HG03095 (cell line): ENCODE measurements at regions not wholly inside any gene's neighbourhood (a gene's known extent, or its start where the extent isn't known, plus 50 kb on each side); places are given as distances from the start of the nearest gene placed in this dataset.
"Not testable (repeated sequence)": the region's sequence is repeated elsewhere in the genome, so short reads cannot be mapped to it uniquely, and the experiment has no call there.

Source experiments
- ATAC-seq: cut with Tn5 transposase; IDR thresholded peaks from one replicate; pipeline ENCODE4 v1.9.1; 2021; ENCODE audit warnings: moderate library complexity; ENCODE audit not compliant: unreplicated experiment

- ATAC-seq, result no peak
Observed at GRCh38 chr2:139737659-139738058, 957.5 kb upstream of the NXPH2 start.

GRCh38 chr2:139730197-139730596 is 950.0 kb upstream of the NXPH2 start:
- no peak for ATAC-seq

DNA sequence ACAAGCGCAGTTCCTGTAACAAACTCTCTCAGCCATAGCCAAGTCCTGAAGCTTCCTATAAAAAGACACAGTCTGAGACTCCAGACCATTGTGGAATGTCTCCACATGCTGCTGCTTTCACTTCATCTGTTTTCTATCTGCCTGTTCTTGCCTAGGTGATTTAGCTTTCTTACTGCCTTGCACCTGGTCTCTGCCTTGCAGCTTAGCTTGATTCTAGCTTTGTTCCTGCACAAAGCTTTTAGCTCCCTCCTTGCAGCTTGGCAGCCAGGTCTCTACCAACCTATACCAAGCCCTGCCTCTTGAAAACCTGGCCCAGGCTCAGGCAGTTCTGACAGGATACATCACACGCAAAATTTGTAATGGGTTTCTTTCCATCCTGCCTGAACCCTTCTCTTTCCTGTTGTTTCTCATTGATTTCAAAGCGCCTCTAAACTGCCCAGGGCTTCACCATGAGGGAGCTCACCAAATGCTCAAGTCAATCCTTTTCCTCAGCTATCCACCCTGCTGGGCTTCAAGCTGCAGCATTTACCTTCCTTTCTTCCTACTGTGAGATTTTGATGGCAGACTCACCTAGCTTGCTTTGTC is 941.3 kb upstream of the NXPH2 start:
- no peak for ATAC-seq

- no peak for ATAC-seq
Observed at GRCh38 chr2:139720056-139720455, 939.9 kb upstream of the NXPH2 start.

- no peak for ATAC-seq
Observed at GRCh38 chr2:139704606-139705005, 924.4 kb upstream of the NXPH2 start.

GRCh38 chr2:139694327-139694726 is 914.1 kb upstream of the NXPH2 start:
- ATAC-seq, result no peak

DNA sequence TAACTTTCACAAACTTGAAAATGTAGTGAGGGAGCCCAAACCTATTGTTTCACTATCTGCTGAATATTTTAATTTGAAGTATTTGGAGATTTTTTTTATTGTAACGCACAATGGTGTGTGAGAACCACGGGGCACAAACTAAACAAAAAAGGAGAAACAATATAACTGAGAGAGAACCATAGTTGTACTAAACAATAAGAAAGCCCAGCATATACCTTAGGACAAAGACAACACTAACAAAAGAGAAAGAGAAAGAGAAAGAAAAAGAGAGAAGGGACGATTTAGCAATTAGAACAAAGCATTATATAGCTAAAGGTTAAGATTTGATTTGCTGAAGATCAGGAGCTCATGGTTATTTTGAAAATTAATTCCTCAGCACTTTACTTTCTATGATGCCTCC is 906.0 kb upstream of the NXPH2 start:
- no peak for ATAC-seq

DNA sequence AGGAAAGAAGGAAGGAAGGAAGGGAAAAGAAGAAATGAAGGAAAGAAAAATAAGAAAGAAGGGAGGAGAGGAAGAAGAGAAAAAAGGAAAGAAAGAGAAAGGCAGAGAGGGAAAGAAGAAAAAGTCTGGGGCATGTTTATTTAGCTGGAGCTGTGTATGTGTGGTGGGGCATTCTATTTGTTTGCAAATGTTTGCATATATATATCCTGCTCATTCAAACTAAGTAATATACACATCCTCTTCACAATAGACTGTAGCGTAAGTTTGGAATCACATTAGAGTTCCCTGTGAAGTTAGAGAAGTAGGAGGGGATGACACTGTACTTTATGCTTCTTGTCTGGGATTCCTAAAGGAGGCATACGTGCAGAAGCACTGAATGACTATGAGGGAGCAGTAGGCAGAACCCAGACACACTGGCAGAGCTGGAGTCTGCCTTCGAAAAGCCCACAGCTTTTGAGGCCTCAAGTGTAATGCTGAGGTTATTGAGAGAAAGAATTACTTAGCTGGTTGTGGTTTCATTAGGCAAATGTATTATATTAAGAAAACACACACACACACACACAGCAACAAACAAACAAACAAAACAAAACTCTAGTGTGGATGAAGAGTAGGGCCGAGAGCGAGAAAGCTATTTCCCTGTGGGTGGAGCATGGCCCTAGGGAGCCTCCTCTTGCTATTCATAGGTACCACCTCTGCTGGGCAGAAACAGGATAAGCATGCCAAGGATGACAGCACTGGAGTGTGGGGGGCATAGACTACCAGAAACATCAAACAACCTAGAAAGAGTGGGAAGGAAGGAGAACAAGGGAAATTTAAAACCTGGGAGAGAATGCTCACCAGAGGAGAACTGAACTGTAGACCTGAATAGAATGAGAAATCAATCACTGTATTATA is 905.1 kb upstream of the NXPH2 start:
- no peak for ATAC-seq

GRCh38 chr2:139684286-139684860 is 904.2 kb upstream of the NXPH2 start:
- ATAC-seq, result no peak

- no peak for ATAC-seq
Observed at GRCh38 chr2:139674577-139674976, 894.4 kb upstream of the NXPH2 start.

- ATAC-seq, result not testable (repeated sequence)
Observed at GRCh38 chr2:139673447-139673846, 893.3 kb upstream of the NXPH2 start.

GRCh38 chr2:139669675-139670074 is 889.5 kb upstream of the NXPH2 start:
- no peak for ATAC-seq

DNA sequence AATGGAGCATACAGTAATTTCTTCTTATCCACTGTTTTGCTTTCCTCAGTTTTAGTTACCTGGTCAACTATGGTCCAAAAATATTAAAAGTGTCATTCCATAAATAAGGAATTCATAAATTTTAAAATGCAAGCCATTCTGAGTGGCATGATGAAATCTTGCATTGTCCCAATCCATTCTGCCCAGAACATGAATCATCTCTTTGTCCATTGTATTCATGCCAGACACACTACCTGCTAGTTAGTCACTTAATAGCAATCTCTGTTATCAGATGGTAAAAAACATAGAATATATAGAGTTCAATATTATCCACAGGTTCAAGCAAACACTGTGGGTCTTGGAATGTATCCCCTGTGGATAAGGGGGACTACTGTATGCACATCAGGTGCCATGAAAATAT is 872.2 kb upstream of the NXPH2 start:
- no peak for ATAC-seq

DNA sequence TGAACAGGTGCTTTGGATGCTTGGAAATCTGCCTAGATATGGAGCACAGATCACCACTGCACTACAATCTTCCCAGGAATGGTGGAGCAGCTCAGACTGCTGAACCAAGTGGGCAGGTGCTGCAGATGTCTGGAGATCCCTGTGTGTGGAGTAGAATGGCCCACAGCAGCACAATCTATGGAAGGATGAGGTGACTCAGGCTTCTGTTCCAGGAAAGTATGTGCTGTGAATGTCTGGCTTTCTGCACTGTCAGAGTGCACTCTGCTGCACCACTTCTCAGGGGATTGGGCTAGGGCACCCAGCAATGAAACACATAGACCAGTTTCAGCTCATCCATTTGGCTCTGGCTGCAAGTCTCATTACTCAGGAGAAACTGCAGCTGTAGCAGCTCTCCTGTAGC is 865.4 kb upstream of the NXPH2 start:
- ATAC-seq, result no peak

- no peak for ATAC-seq
Observed at GRCh38 chr2:139643139-139643538, 862.9 kb upstream of the NXPH2 start.

GRCh38 chr2:139631966-139632365 is 851.8 kb upstream of the NXPH2 start:
- ATAC-seq, result no peak

DNA sequence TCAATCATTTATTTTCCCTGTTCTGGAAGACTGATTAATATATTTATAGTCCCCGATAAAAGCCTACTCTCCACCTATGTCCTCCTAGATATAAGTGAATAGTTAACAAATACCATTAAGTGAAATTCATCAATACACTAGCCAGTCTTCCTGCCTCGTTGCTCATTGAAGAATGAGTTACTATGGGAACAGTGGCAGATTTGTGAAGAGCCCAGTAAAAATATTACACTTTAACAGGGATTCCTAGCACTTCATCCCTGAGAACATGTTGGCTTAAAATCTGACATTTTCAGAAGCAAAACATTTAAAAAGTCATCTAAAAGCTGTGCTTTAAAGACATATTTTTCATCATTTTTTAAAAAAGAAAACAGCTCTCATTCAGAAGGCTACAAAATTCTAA is 848.7 kb upstream of the NXPH2 start:
- no peak for ATAC-seq

DNA sequence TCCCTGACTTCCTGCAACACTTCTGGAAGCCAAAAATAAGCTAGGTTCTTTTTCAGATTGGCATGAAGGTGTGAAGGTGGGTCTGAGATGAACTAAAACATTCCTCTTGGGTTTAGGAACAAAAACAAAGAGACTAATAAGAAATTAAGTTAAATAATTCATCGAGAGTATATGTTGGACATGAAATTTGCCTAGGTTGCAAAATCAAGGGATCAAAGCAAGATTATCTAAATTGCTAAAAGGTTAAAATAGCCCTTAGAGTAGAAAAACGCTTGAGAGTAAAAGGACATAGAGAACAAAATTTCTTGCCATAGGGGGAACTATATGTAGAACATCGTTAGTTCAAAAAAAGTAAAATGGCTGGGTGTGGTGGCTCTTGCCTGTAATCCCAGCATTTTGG is 845.9 kb upstream of the NXPH2 start:
- ATAC-seq, result no peak

- ATAC-seq, result no peak
Observed at GRCh38 chr2:139622691-139623090, 842.5 kb upstream of the NXPH2 start.

DNA sequence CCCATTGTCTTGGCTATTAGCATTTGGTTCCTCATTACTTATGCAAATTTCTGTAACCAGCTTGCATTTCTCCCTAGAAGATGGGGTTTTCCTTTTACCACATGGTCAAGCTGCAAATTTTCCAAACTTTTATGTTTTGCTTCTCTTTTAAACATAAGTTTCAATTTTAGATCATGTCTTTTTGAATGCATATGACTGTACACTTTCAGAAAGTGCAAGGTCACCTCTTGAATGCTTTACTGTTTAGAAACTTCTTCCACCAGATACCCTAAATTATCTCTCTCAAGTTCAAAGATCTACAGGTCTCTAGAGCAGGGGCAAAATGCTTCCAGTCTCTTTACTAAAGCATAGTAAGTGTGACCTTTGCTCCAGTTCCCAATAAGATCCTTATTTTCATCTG is 837.6 kb upstream of the NXPH2 start:
- ATAC-seq, result no peak

DNA sequence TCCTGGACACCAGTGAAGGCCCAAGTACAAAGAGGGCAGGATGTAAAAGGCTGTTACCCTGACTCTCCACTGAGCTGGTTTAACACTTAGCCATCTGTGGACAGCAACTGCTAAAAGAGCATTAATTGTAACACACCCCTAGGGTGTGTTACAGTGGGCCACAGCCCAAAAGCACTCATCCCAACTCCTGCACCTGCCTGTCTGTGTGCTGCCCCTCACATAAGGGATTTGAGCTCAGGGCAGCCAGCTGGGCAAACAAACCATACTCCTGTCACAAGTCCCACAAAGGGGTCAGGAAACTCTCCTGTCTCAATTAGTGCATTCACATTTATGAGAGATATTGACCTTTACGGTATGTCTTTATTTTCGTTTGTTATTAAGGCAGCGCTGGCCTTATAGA is 833.1 kb upstream of the NXPH2 start:
- no peak for ATAC-seq

GRCh38 chr2:139610512-139610911 is 830.3 kb upstream of the NXPH2 start:
- no peak for ATAC-seq
